Stimulated activated naive CD8-positive, alpha-beta T cell treated with anti-CD3 and anti-CD28 coated beads, Interleukin-15, Interleukin-2, amounts not matched to agents 100 U/mL and 50 U/mL, for 24 hours (primary cell): ENCODE measurements at regions not wholly inside any gene's neighbourhood (a gene's known extent, or its start where the extent isn't known, plus 50 kb on each side); places are given as distances from the start of the nearest gene placed in this dataset.
"Not testable (repeated sequence)": the region's sequence is repeated elsewhere in the genome, so short reads cannot be mapped to it uniquely, and the experiment has no call there.

ENCODE experiments used
- ATAC-seq: fragments of 150-1000 bp; cut with Tn5 transposase; one replicate; pipeline ENCODE4 v1.10.0; 2021
- DNase-seq: peaks from one replicate; pipeline ENCODE4 v3.0.0; 2021

DNA sequence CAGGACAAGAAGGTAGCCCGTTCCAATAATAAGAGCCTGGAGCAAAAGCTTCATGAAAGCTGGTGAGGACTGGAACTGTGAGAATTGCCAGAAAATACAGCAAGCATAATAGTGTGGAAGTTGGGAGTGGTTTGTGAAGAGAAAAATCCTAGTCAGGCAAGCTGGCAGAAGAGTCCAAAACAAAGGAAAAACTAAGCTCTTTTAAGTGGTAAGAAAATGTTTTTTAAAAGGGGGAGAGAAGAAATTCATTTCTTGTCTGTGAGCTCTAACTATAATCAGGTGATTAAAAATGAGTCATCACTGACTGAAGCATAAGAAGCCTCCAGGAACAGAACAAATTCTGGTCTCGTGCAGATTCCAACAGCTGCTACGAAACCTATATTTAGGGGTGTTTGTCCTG lies 102.6 kb downstream of the CAAP1 start:
- DNase-seq (no peak), ATAC-seq (no peak)

DNA sequence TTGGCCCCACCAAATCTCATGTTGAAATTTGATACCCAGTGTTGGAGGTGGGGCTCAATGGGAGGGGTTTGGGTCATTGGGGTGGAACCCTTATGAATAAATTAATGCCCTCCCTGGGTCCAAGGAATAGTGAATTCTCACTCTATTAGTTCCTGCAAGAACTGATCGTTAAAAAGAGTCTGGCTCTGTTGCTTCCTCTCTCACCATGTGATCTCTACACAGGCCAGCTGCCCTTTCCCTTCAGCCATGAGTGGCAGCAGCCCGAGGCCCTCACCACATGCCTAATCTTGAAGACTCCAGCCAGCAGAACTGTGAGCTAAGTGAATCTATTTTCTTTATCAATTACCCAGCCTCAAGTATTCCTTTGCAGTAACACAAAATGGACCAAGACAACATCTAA lies 106.0 kb downstream of the CAAP1 start:
- ATAC-seq (no peak), DNase-seq (no peak)

DNA sequence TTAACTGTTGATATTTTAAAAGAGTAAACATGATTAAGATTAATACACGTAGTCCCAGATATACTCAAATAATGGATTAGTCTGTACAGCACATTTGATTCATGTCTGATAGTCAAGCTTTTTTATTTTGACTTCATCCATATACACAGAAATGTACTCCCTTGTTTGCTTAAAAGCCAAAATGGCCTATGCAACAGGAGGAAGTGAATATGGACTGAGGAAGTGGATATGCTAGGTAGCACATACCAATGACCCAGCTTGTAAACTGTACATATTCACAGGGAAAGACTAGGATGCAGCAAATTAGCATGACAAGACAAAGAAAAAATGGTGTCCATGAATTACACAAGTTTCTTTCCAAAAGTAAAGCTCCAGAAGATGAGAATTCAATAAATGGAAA lies 109.7 kb downstream of the CAAP1 start:
- ATAC-seq (no peak), DNase-seq (no peak)

DNA sequence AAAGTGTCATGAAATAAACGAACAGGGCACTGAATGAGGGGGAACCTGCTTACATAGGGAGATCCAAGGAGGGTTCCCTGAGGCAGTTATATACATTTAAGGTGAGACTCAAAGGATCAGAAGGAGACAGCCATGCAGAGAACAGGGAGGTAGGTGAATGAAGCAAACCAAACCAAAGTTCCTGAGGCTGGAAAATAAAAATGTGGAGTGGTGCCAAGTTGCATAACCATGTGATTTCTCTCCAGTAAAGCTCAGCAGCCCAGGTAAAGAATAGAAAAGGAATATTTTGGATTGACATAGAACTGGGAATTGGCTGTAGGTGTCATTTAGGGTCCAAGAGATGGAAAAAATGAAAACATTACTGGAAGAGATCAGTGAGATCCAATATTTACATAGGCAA lies 110.7 kb downstream of the CAAP1 start:
- ATAC-seq (no peak), DNase-seq (no peak)

DNA sequence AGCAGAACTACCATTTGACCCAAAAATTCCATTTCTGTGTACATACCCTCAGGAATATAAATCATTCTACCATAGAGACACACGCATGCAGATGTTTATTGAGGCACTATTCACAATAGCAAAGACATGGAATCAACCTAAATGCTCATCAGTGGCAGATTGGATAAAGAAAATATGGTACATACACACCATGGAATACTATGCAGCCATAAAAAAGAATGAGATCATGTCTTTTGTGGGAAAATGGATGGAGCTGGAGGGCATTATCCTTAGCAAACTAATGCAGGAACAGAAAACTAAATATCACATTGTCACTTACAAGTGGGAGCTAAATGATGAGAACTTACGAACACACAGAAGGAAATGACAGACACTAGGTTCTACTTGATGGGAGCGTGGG lies 112.3 kb downstream of the CAAP1 start:
- not testable (repeated sequence) for ATAC-seq, DNase-seq

DNA sequence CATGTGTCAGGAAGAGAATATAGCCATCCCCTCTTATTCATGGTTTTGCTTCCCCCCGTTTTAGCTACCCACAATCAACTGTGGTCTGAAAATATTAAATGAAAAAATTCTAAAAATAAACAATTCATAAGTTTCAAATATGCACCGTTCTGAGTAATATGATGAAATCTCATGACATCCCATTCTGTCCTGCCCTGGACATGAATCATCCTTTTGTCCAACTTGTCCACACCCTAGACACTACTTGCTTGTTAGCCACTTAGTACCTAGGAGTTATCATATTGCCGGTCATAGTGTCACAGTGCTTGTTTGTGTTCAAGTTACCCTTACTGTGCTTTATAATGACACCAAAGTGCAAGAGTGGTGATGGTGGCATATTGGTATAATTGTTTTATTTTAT lies 113.5 kb downstream of the CAAP1 start:
- no peak for ATAC-seq
- no peak for DNase-seq

DNA sequence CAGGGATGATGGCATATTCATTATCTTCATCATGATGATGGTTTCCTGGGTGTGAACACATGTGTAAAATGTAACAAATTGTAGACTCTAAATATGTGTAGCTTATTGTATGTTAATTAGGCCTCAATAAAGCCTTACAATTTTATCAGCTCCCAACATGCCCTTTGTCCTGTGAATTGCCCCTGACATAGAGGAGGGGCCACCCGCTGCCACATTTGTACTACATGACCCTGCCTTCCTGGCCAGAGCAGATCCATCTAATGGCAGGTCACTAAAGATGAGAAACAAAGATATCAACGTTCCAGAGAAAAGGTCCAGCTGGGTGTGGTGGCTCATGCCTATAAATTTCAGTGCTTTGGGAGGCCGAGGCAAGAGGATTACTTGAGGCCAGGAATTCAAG lies 117.2 kb downstream of the CAAP1 start:
- no peak for ATAC-seq
- no peak for DNase-seq

DNA sequence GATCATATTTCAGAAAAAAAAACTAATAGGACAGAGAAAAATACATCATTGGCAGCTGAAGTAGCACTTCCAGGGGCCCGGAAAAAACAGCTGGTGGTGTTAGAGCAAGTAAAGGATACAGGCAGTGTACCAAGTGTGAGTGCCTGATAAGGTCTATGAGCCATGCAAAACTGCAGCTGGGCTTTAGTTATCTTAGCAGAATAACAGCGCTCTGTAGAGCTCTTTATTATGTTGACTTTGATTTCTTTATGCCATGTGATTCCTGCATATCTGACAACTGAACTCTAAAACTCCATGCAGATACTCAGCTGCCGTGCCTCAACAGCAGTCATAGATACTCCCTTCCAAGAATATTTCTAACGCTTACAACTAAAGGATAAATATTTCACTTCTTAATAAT lies 119.5 kb downstream of the CAAP1 start:
- DNase-seq (no peak), ATAC-seq (no peak)

DNA sequence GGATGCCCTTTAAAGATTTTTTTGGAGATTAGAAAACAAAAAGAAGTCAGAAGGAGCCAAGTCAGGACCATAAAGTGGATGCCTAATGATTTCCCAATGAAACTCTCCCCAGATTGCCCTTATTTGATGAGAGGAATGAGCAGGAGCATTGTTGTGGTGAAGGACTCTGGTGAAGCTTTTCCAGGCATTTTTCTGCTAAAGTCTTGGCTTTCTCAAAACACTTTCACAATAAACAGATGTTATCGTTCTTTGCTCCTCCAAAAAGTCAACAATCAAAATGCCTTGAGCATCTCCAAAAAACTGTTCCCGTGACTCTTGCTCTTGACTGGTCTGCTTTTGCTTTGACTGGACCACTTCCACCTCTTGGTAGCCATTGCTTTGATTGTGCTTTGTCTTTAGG lies 121.8 kb downstream of the CAAP1 start:
- ATAC-seq, result no peak

DNA sequence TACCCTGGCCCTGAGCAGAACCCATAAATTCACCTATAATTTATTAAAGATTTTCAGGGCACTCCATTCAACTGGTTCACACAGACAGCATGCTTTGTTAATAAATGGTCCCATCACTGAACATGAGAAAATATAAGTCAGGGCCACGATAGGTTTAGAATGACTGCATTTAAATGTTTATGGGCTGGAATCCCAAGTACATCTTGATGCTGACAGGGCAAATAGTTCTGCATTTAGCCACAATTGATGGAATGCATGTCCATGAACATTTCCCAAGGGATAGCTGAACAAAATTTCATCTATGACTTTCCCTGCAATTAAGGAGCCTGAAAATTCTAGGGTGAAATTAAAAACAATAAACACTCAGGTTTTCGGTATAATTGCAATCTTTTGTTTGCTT lies 124.5 kb downstream of the CAAP1 start:
- ATAC-seq (no peak), DNase-seq (no peak)

More for the DNA sequence above, 121.8 kb downstream of the CAAP1 start:
- DNase-seq, result no peak

DNA sequence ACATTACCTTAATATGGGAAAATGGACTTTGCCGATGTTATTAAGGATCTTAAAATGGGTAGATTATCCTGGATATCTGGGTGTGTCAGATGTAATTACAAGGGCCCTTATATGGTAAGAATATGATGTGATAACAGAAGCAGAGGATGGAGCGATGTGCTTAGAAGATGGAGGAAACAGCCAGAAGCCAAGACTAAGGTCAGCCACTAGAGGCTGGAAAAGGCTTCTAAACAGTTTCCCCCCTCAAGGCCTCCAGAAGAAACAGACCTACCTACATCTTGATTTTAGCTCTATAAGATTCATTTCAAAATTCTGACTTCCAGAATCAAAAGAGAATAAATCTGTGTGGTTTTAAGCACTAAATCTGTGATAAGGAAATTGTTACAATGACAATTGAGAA lies 131.9 kb downstream of the CAAP1 start:
- DNase-seq (no peak), ATAC-seq (no peak)

DNA sequence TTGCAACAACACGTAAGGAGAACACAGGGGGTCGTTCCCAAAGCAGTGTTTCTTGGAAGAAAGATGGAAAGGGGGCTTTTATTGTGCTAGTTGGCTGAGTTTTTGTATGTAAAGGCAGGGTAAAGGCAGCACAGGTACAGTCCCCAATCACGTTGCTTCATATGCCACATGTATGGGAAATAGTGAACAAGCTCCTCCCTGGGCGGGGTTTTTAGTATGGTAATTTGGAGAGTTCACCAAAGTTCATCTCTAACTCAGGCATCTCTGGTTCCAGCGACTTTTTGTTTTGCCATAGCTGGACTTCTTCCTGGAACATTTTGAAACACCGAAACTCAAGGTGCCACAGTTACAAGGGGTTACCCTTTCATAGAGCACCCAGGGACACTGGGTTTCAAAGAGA lies 133.9 kb downstream of the CAAP1 start:
- ATAC-seq (no peak), DNase-seq (no peak)

DNA sequence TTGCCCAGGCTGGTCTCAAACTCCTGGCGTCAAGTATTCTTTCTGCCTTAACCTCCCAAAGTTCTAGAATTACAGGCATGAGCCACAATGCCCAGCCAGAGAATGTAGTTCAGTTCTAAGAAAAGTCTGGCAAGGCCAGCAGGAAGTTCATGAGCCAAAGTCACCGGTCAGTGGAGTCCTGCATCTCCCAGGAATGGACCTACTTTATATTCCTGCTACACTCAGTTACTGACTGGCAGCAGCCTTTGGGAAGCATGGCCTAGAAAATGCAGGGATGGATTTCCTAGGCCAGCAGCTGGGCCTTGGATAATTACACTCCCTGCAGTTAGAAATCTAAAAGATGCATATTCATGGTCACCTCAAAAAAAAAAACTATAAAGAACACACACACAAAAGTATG lies 135.7 kb downstream of the CAAP1 start:
- no peak for ATAC-seq

DNA sequence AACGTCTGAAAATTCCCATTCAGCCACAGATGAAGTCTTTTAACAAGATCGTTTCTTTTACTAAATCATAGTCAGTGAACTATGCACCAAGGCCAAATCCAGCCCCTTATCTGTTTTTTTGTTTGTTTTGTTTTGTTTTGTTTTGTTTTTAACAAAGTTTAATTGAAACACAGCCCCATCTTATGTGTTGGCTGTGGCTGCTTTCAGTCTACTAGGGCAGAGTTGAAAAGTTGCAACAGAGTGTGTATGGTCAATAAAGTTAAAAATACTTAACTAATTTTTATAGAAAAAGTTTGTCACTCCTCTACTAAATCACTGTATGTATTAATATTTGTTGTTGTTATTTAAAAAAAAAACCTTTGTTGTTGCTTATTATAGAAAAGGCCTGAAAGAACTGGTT lies 137.1 kb downstream of the CAAP1 start:
- DNase-seq, result no peak
- ATAC-seq, result no peak

More for the DNA sequence above, 135.7 kb downstream of the CAAP1 start:
- no peak for DNase-seq

DNA sequence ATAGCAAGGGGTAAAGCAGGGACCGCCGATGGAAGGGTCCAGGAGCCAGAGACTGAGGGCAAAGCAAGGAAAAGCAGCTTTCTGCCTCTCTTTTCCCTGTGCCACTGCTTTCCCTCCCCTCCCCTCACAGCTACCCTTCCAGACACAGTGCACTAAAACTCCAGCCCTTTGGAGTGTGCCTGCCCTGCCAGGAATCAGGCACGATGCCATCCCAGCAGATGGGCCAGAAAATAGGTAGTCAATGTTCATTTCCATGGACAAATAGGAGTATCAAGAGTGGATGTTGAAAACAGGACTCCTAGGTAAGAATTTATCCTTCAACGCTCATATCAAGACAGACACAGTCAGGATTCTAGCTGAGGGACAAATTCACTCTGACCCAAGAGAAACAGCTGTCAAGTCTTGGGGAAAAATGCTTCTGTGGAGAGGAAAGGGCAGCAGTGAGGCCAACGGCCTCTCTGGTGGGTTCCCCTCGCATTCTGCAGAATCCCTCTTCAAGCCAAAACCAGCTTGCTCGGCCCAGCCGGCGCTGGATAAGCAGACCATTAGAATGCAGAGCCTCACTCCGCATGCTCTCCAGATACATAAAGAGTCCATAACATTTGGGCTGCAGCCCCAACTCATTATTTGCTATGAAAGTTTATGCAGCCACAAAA lies 138.0 kb downstream of the CAAP1 start:
- no peak for ATAC-seq

DNA sequence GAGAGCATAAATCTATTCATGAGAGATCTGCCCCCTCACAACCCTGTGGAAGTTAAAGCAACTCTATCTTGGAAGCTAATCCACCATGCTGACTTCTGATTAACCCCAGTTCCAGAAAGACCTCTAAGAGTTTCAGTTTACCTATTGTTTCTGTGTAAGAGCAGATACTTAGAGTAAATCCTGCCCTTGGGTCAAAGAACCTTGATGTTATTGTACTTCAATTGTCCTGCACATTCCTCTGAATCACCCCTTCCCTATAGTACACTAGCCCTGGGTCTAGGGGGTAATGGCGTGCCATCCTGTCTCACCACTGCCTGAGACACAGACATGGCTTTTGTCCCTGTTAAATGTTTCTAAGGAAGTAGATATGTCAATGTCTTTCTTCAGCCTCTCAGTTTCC lies 138.6 kb downstream of the CAAP1 start:
- no peak for DNase-seq
- ATAC-seq, result no peak

More for the DNA sequence above, 138.0 kb downstream of the CAAP1 start:
- no peak for DNase-seq

DNA sequence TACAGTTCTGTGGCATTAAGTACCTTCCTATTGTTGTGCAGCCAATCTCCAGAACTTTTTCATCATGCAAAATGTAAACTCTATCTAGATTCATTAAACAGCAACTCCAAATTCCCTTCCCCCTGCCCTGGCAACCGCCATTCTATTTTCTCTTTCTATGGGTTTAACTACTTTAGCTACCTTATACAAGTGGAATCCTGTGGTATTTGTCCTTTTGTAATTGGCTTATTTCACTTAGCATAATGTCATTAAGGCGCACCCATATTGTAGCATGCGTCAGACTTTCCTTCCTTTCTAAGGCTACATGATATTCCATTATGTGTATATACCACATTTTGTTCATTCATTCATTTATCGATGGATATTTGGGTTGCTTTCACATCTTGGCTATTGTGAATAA lies 142.4 kb downstream of the CAAP1 start:
- ATAC-seq, result no peak
- no peak for DNase-seq

DNA sequence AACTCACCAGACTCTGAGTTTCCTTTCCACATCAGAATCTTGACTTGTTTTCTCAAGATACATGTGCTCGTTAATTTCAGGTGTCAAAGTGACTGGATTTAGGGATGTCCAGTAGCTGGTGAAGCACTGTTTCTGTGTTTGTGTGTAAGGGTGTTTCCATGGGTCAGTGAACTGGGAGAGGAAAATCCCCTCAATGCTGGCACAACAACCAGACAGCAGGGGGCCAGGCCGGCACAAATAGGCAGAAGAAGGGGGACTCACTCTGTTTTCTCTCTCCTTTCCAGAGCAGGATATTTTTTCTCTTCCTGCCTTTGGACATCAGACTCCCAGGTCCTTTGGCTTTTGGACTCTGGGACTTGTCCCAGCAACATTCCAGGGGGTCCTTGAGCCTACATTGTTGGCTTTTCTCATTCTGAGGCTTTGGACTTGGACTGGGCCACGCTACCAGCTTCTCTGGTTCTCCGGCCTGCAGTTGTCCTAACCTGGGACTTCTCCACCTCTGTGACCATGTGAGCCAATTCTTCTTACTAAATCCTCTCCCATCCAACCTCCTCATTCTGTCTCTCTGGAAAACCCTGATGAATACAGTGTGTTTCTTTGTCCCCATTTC lies 144.0 kb downstream of the CAAP1 start:
- DNase-seq, result no peak
- ATAC-seq, result no peak

DNA sequence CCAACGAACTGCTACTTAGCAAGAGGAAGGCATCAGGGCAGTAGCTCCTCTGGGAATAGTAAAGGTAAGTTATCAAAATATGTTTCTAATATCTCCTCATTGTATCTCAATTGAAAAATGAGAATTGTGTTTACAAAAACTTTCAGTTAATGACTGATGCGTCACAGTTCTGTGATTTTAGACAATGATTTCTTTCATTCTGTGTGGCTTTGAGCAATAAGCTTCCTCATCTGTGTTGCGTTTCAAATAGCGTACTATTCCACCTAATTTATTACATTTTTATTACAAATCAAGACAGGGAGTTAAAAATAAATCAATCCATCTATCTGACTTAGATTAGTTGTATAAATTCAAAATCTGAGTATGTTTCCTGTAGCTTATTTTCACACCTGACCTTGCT lies 145.0 kb downstream of the CAAP1 start:
- no peak for DNase-seq
- ATAC-seq, result no peak

DNA sequence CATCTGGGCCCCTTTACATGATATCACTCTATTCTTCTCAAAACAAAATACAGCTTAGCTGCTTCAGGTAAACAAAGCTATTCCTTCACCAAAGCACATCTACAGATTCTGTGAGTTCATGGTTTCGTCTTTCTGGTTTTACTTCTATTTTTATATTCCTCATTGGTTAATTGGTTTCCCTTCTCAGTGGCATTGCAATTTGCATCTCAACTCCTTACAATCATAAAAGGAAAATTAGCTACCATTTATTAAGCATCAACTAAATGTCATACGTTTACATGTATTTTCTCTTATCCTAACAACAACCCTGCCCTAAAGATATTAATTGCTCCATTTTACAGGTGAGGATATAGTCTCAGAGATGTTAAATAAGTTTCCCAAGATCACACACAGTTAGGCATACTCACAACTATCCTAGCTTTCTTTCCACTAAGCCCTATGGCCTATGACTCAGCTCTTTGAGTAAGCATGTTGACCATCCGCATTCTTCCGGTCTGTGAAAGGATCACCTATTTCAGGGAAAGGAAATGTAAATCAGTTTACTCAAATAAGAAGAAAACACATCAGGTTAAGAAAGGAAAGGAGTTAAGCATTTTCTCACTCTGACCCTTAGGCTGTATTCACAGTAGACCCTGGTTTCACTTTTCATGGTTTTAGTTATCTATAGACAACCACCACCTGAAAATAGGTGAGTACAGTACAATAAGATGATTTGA lies 146.1 kb downstream of the CAAP1 start:
- DNase-seq, result no peak
- no peak for ATAC-seq

DNA sequence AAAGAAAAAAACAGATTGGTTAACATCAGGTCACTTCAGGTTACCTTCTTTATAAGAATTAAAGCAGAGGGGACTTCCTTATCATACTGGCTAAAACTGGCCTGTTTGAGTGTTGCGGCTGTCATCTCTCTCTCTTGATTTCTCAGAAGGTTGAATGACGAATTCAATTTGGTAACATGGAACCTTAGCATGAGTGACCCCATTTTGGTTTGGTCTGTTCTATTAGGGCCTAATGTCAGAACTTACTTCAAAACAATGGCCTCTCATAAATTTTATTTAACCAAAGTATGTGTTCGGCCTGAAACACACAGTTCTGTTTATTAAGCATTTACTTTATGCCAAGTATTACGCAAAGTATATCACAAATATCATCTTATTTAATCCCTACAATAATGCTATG lies 147.5 kb downstream of the CAAP1 start:
- DNase-seq (no peak), ATAC-seq (no peak)

DNA sequence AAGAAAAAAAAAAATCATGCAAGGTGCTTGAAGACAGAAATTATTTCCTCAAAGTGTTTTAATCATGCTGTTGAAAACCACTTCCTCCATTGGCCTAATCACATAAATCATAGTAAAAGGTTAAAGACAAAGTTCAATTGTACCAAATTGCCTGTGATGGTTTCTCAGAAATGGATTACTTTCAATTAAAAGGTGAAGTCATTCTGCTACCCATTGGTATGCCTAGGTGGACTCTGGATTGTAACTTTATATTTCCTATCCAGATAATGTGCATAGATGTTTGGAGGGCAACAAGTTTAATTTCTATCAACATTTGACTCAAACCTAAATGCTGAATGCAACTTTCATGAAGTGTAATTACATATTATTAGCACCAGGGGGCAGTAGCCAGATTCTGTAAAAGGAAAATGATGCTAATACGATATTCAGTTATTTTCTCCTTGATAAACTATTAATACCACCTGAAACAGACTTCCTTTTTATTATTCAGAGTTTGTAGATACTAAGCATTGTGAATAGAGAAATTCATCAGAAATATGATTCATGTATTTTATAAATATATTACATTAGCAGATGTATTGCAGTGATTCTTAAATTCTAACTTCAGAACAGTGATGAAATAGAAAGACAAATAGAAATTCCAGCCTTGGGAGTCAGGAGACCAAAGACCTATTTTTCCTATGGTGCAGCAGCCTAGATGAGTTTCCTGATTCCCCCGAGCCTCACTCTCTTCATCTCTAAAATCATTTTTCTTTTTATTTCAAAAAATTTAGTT lies 148.2 kb downstream of the CAAP1 start:
- ATAC-seq (no peak), DNase-seq (no peak)
